ENCODE measurements at regions not wholly inside any gene's neighbourhood (a gene's known extent, or its start where the extent isn't known, plus 50 kb on each side); places are given as distances from the start of the nearest gene placed in this dataset.

GRCh38 chr2:182530636-182531035 lies 103.8 kb upstream of the PDE1A start:
- no peak overlapping the region for H3K4me3 ChIP-seq (ENCODE audit: low read depth, low read length)
- in situ Hi-C loops (cut with HindIII; ENCODE audit: low sequenced_read_pairs), result no loop called here
- DNase-seq (ENCODE audit: low read depth), result no peak
- TF ChIP-seq CTCF (IDR thresholded peaks at IDR 0.05; ENCODE audit: low read depth, low read length, missing control alignments), result no peak

GRCh38 chr2:182540252-182540651 lies 113.4 kb upstream of the PDE1A start:
- DNase-seq (ENCODE audit: low read depth), result no peak
- in situ Hi-C loops (cut with HindIII; ENCODE audit: low sequenced_read_pairs), result no loop called here
- no peak for TF ChIP-seq CTCF (IDR thresholded peaks at IDR 0.05; ENCODE audit: low read depth, low read length, missing control alignments)
- H3K4me3 ChIP-seq (ENCODE audit: low read depth, low read length), result no peak overlapping the region

- in situ Hi-C loops (cut with HindIII; ENCODE audit: low sequenced_read_pairs), result no loop called here
- no peak for DNase-seq (ENCODE audit: low read depth)
- TF ChIP-seq CTCF (IDR thresholded peaks at IDR 0.05; ENCODE audit: low read depth, low read length, missing control alignments), result no peak
- no peak overlapping the region for H3K4me3 ChIP-seq (ENCODE audit: low read depth, low read length)
Measured at GRCh38 chr2:182541268-182541667, 114.4 kb upstream of the PDE1A start.

GRCh38 chr2:182542501-182543258 lies 115.8 kb upstream of the PDE1A start:
- no peak for TF ChIP-seq CTCF (IDR thresholded peaks at IDR 0.05; ENCODE audit: low read depth, low read length, missing control alignments)
- no peak for DNase-seq (ENCODE audit: low read depth)
- in situ Hi-C loops (cut with HindIII; ENCODE audit: low sequenced_read_pairs), result no loop called here

GRCh38 chr2:182543741-182544525 lies 117.1 kb upstream of the PDE1A start:
- TF ChIP-seq CTCF (IDR thresholded peaks at IDR 0.05; ENCODE audit: low read depth, low read length, missing control alignments), result no peak
- in situ Hi-C loops (cut with HindIII; ENCODE audit: low sequenced_read_pairs), result no loop called here
- H3K4me3 ChIP-seq (ENCODE audit: low read depth, low read length), result no peak overlapping the region
- no peak for DNase-seq (ENCODE audit: low read depth)

More at GRCh38 chr2:182542501-182543258, 115.8 kb upstream of the PDE1A start:
- no peak overlapping the region for H3K4me3 ChIP-seq (ENCODE audit: low read depth, low read length)

- in situ Hi-C loops (cut with HindIII; ENCODE audit: low sequenced_read_pairs), result no loop called here
- H3K4me3 ChIP-seq (ENCODE audit: low read depth, low read length), result no peak overlapping the region
- DNase-seq (ENCODE audit: low read depth), result no peak
- no peak for TF ChIP-seq CTCF (IDR thresholded peaks at IDR 0.05; ENCODE audit: low read depth, low read length, missing control alignments)
Measured at GRCh38 chr2:182545420-182546167, 118.8 kb upstream of the PDE1A start.
